ENCODE measurements at regions not wholly inside any gene's neighbourhood (a gene's known extent, or its start where the extent isn't known, plus 50 kb on each side); places are given as distances from the start of the nearest gene placed in this dataset.
"Not testable (repeated sequence)": the region's sequence is repeated elsewhere in the genome, so short reads cannot be mapped to it uniquely, and the experiment has no call there.

GRCh38 chr1:106412321-106412720 is 644.2 kb upstream of the PRMT6 start:
- TF ChIP-seq, protein P1, sequence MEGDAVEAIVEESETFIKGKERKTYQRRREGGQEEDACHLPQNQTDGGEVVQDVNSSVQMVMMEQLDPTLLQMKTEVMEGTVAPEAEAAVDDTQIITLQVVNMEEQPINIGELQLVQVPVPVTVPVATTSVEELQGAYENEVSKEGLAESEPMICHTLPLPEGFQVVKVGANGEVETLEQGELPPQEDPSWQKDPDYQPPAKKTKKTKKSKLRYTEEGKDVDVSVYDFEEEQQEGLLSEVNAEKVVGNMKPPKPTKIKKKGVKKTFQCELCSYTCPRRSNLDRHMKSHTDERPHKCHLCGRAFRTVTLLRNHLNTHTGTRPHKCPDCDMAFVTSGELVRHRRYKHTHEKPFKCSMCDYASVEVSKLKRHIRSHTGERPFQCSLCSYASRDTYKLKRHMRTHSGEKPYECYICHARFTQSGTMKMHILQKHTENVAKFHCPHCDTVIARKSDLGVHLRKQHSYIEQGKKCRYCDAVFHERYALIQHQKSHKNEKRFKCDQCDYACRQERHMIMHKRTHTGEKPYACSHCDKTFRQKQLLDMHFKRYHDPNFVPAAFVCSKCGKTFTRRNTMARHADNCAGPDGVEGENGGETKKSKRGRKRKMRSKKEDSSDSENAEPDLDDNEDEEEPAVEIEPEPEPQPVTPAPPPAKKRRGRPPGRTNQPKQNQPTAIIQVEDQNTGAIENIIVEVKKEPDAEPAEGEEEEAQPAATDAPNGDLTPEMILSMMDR (conservative IDR thresholded peaks at IDR 0.05; ENCODE audit: low read depth, low read length): not testable (repeated sequence)
- not testable (repeated sequence) for TF ChIP-seq EZH2 (IDR thresholded peaks at IDR 0.05; ENCODE audit: borderline replicate concordance, low read depth, low read length, poor library complexity, severe bottlenecking)

Data from A673 (cell line).